MM.1S (cell line): ENCODE measurements at regions not wholly inside any gene's neighbourhood (a gene's known extent, or its start where the extent isn't known, plus 50 kb on each side); places are given as distances from the start of the nearest gene placed in this dataset.

Experiments used
- DNase-seq: peaks from one replicate; pipeline ENCODE4 v3.0.0-alpha.2; 2015
- H2AFZ ChIP-seq: fragments of 300-600 bp; sonication (generic); 2 replicates; pipeline ENCODE4 v1.6.0; 2016; ENCODE audit warnings: antibody characterized with exemption, low read length
- H3F3A ChIP-seq: fragments of 300-600 bp; sonication (generic); 2 replicates; pipeline ENCODE4 v1.6.1; 2016; ENCODE audit warnings: mild to moderate bottlenecking, antibody characterized with exemption, low read length, moderate library complexity, mixed read lengths; ENCODE audit not compliant: insufficient read depth
- H3K27ac ChIP-seq: fragments of 300-600 bp; sonication (generic); 2 replicates; pipeline ENCODE4 v1.5.1; 2016; ENCODE audit warnings: mild to moderate bottlenecking, low read length
- H3K27me3 ChIP-seq: fragments of 300-600 bp; sonication (generic); replicated peaks from 2 replicates; pipeline ENCODE4 v1.6.0; 2016; ENCODE audit warnings: low read length; ENCODE audit not compliant: insufficient read depth
- H3K36me3 ChIP-seq: fragments of 300-600 bp; sonication (generic); replicated peaks from 2 replicates; pipeline ENCODE4 v1.6.1; 2016; ENCODE audit warnings: mild to moderate bottlenecking, low read length, mixed read lengths; ENCODE audit not compliant: insufficient read depth
- H3K4me1 ChIP-seq: fragments of 300-600 bp; sonication (generic); 2 replicates; pipeline ENCODE4 v1.6.1; 2016; ENCODE audit warnings: low read length, mixed read lengths
- H3K4me2 ChIP-seq: fragments of 300-600 bp; sonication (generic); 2 replicates; pipeline ENCODE4 v1.6.0; 2016; ENCODE audit warnings: low read depth, low read length
- H3K4me3 ChIP-seq: fragments of 300-600 bp; sonication (generic); 2 replicates; pipeline ENCODE4 v1.5.1; 2016; ENCODE audit warnings: low read length, mixed read lengths
- H3K79me2 ChIP-seq: fragments of 300-600 bp; sonication (generic); 2 replicates; pipeline ENCODE4 v1.6.1; 2016; ENCODE audit warnings: mixed run types, low read length, mixed read lengths
- H3K9ac ChIP-seq: fragments of 300-600 bp; sonication (generic); 2 replicates; pipeline ENCODE4 v1.6.1; 2016; ENCODE audit warnings: low read length, mixed read lengths
- H3K9me2 ChIP-seq: fragments of 300-600 bp; sonication (generic); replicated peaks from 2 replicates; pipeline ENCODE4 v1.6.1; 2016; ENCODE audit warnings: mild to moderate bottlenecking, low read length, mixed read lengths; ENCODE audit not compliant: insufficient read depth
- H3K9me3 ChIP-seq: fragments of 300-600 bp; sonication (generic); replicated peaks from 2 replicates; pipeline ENCODE4 v1.6.1; 2016; ENCODE audit warnings: mild to moderate bottlenecking, low read length, mixed read lengths; ENCODE audit not compliant: insufficient read depth
- H4K20me1 ChIP-seq: fragments of 300-600 bp; sonication (generic); 2 replicates; pipeline ENCODE4 v1.6.1; 2016; ENCODE audit warnings: mild to moderate bottlenecking, low read length, moderate library complexity, mixed read lengths; ENCODE audit not compliant: insufficient read depth
- CTCF ChIP-seq: fragments of 300-600 bp; sonication (generic); IDR thresholded peaks from 2 replicates; pipeline ENCODE4 v1.5.1; 2016; ENCODE audit warnings: antibody characterized with exemption, low read length, mixed read lengths
- EZH2 ChIP-seq: fragments of 300-600 bp; sonication (generic); optimal IDR thresholded peaks from 2 replicates; pipeline ENCODE3; 2017; ENCODE audit warnings: low read depth, mild to moderate bottlenecking, antibody characterized with exemption, low read length, mixed read lengths
- EZH2phosphoT487 ChIP-seq: fragments of 300-600 bp; sonication (generic); IDR thresholded peaks from 2 replicates; pipeline ENCODE4 v1.6.1; 2018; ENCODE audit warnings: antibody characterized with exemption, low read length

- Histone ChIP-seq H3F3A (no peaks in the 10 kb centered on the region), H3K9me2 (no peaks in the 10 kb centered on the region), H3K4me2 (no peak overlapping the region), H3K36me3 (no peaks in the 10 kb centered on the region), H2AFZ (no peak overlapping the region), H3K27me3 (no peaks in the 10 kb centered on the region), H3K4me3 (no peak overlapping the region), H3K4me1 (no peaks in the 10 kb centered on the region), H3K9me3 (no peaks in the 10 kb centered on the region), H4K20me1 (no peaks in the 10 kb centered on the region), H3K79me2 (no peaks in the 10 kb centered on the region), H3K27ac (no peak overlapping the region), H3K9ac (no peak overlapping the region)
- no peak for DNase-seq
- no peak for TF ChIP-seq EZH2phosphoT487
- TF ChIP-seq CTCF: no peak
- TF ChIP-seq EZH2: no peak
These were observed 1040.8 kb downstream of the TAF11L14 start for GRCh38 chr5:18675041-18675440.

GRCh38 chr5:18686253-18686652 is 1052.0 kb downstream of the TAF11L14 start:
- no peak for DNase-seq
- no peaks in the 10 kb centered on the region for H3K9me3 ChIP-seq
- TF ChIP-seq CTCF (no peak), EZH2phosphoT487 (no peak), EZH2 (no peak)
- no peaks in the 10 kb centered on the region for H3K79me2 ChIP-seq
- no peaks in the 10 kb centered on the region for H3K9me2 ChIP-seq
- H3K4me2 ChIP-seq: no peak overlapping the region
- H3K27me3 ChIP-seq: no peaks in the 10 kb centered on the region
- no peaks in the 10 kb centered on the region for H3K36me3 ChIP-seq
- H3F3A ChIP-seq: no peaks in the 10 kb centered on the region
- no peak overlapping the region for H3K4me3 ChIP-seq
- H3K4me1 ChIP-seq: no peaks in the 10 kb centered on the region
- no peak overlapping the region for H3K9ac ChIP-seq
- H3K27ac ChIP-seq: no peak overlapping the region
- no peak overlapping the region for H2AFZ ChIP-seq
- no peaks in the 10 kb centered on the region for H4K20me1 ChIP-seq

- H2AFZ ChIP-seq: no peak overlapping the region
- no peaks in the 10 kb centered on the region for H3K4me1 ChIP-seq
- H3K4me2 ChIP-seq: no peak overlapping the region
- H3K4me3 ChIP-seq: no peak overlapping the region
- H3K9me2 ChIP-seq: no peaks in the 10 kb centered on the region
- no peaks in the 10 kb centered on the region for H3K9me3 ChIP-seq
- H3K27me3 ChIP-seq: no peaks in the 10 kb centered on the region
- no peaks in the 10 kb centered on the region for H4K20me1 ChIP-seq
- H3K9ac ChIP-seq: no peak overlapping the region
- TF ChIP-seq CTCF (no peak), EZH2 (no peak), EZH2phosphoT487 (no peak)
- no peaks in the 10 kb centered on the region for H3K36me3 ChIP-seq
- no peaks in the 10 kb centered on the region for H3F3A ChIP-seq
- DNase-seq: no peak
- no peaks in the 10 kb centered on the region for H3K79me2 ChIP-seq
- no peak overlapping the region for H3K27ac ChIP-seq
These were observed 1053.2 kb downstream of the TAF11L14 start for GRCh38 chr5:18687429-18687828.
